ENCODE measurements at regions not wholly inside any gene's neighbourhood (a gene's known extent, or its start where the extent isn't known, plus 50 kb on each side); places are given as distances from the start of the nearest gene placed in this dataset.

GRCh38 chr20:7080472-7080871, 313.0 kb downstream of the BMP2 start:
- ChIA-PET CTCF (no interaction called here), POLR2A (no interaction called here)
- TF ChIP-seq CTCF (IDR thresholded peaks at IDR 0.05; ENCODE audit: low read depth, low read length) = no peak
- no peak overlapping the region for H3K4me3 ChIP-seq (ENCODE audit: low read depth, low read length)
- no peaks in the 10 kb centered on the region for H3K27me3 ChIP-seq (ENCODE audit: control insufficient read depth, insufficient read depth, low read length)
- DNase-seq (ENCODE audit: low read depth, low spot score) = no peak
- no peaks in the 10 kb centered on the region for H3K9me3 ChIP-seq (ENCODE audit: control insufficient read depth, insufficient read depth, low read length)
- H3K27ac ChIP-seq (ENCODE audit: low read depth, low read length) = no peak overlapping the region

GRCh38 chr20:7085467-7085866, 318.0 kb downstream of the BMP2 start:
- DNase-seq (ENCODE audit: low read depth, low spot score) = no peak
- H3K27ac ChIP-seq (ENCODE audit: low read depth, low read length) = no peak overlapping the region
- no peak overlapping the region for H3K4me3 ChIP-seq (ENCODE audit: low read depth, low read length)
- CTCF ChIA-PET = no interaction called here
- no peak for TF ChIP-seq CTCF (IDR thresholded peaks at IDR 0.05; ENCODE audit: low read depth, low read length)
- no peaks in the 10 kb centered on the region for H3K9me3 ChIP-seq (ENCODE audit: control insufficient read depth, insufficient read depth, low read length)
- H3K27me3 ChIP-seq (ENCODE audit: control insufficient read depth, insufficient read depth, low read length) = no peaks in the 10 kb centered on the region
- POLR2A ChIA-PET = no interaction called here

GRCh38 chr20:7087803-7088202, 320.3 kb downstream of the BMP2 start:
- no peak for TF ChIP-seq CTCF (IDR thresholded peaks at IDR 0.05; ENCODE audit: low read depth, low read length)
- POLR2A ChIA-PET = no interaction called here

GRCh38 chr20:7090001-7090400, 322.5 kb downstream of the BMP2 start:
- ChIA-PET POLR2A (no interaction called here), CTCF (no interaction called here)

More at GRCh38 chr20:7087803-7088202, 320.3 kb downstream of the BMP2 start:
- Histone ChIP-seq H3K4me3 (ENCODE audit: low read depth, low read length) (no peak overlapping the region), H3K27me3 (ENCODE audit: control insufficient read depth, insufficient read depth, low read length) (no peaks in the 10 kb centered on the region), H3K27ac (ENCODE audit: low read depth, low read length) (no peak overlapping the region), H3K9me3 (ENCODE audit: control insufficient read depth, insufficient read depth, low read length) (no peaks in the 10 kb centered on the region)
- CTCF ChIA-PET = no interaction called here
- no peak for DNase-seq (ENCODE audit: low read depth, low spot score)

GRCh38 chr20:7090811-7091210, 323.3 kb downstream of the BMP2 start:
- no peaks in the 10 kb centered on the region for H3K27me3 ChIP-seq (ENCODE audit: control insufficient read depth, insufficient read depth, low read length)
- CTCF ChIA-PET = no interaction called here
- H3K9me3 ChIP-seq (ENCODE audit: control insufficient read depth, insufficient read depth, low read length) = no peaks in the 10 kb centered on the region
- no peak for TF ChIP-seq CTCF (IDR thresholded peaks at IDR 0.05; ENCODE audit: low read depth, low read length)
- DNase-seq (ENCODE audit: low read depth, low spot score) = no peak
- POLR2A ChIA-PET = no interaction called here
- H3K4me3 ChIP-seq (ENCODE audit: low read depth, low read length) = no peak overlapping the region
- H3K27ac ChIP-seq (ENCODE audit: low read depth, low read length) = no peak overlapping the region

More at GRCh38 chr20:7090001-7090400, 322.5 kb downstream of the BMP2 start:
- no peak for TF ChIP-seq CTCF (IDR thresholded peaks at IDR 0.05; ENCODE audit: low read depth, low read length)
- H3K27ac ChIP-seq (ENCODE audit: low read depth, low read length) = no peak overlapping the region
- DNase-seq (ENCODE audit: low read depth, low spot score) = no peak
- H3K27me3 ChIP-seq (ENCODE audit: control insufficient read depth, insufficient read depth, low read length) = no peaks in the 10 kb centered on the region
- H3K4me3 ChIP-seq (ENCODE audit: low read depth, low read length) = no peak overlapping the region
- no peaks in the 10 kb centered on the region for H3K9me3 ChIP-seq (ENCODE audit: control insufficient read depth, insufficient read depth, low read length)
